WTC11 (cell line): ENCODE measurements at regions not wholly inside any gene's neighbourhood (a gene's known extent, or its start where the extent isn't known, plus 50 kb on each side); places are given as distances from the start of the nearest gene placed in this dataset.

Experiments used
- ATAC-seq: fragments of 200-7000 bp; cut with Tn5 transposase; 2 replicates; pipeline ENCODE4 v1.10.0; 2021; ENCODE audit warnings: mild to moderate bottlenecking, moderate library complexity
- CTCF ChIA-PET: fragments of 300-600 bp; sonication (Branson Sonifier 250); formaldehyde crosslinking; loops from one replicate; lab custom pipeline; 2021; ENCODE audit warnings: antibody characterized with exemption; lab: Charles Lee
- POLR2A ChIA-PET: fragments of 350-600 bp; sonication (Branson Sonifier 250); formaldehyde crosslinking; loops from one replicate; lab custom pipeline; 2021; ENCODE audit warnings: antibody characterized with exemption; lab: Charles Lee
- DNase-seq: peaks from one replicate; pipeline ENCODE4 v3.0.0; 2021; ENCODE audit warnings: low spot score
- H3K27ac Mint-ChIP-seq: 2 replicates; pipeline ENCODE4 v1.8.0; 2021; ENCODE audit warnings: mixed read lengths
- H3K27me3 Mint-ChIP-seq: 2 replicates; pipeline ENCODE4 v1.8.0; 2021; ENCODE audit warnings: low read depth, mild to moderate bottlenecking, moderate library complexity, mixed read lengths
- H3K36me3 Mint-ChIP-seq: 2 replicates; pipeline ENCODE4 v1.8.0; 2021; ENCODE audit warnings: mixed read lengths
- H3K4me1 Mint-ChIP-seq: 2 replicates; pipeline ENCODE4 v1.8.0; 2022; ENCODE audit warnings: mixed read lengths
- H3K4me3 Mint-ChIP-seq: 2 replicates; pipeline ENCODE4 v1.8.0; 2021; ENCODE audit warnings: mild to moderate bottlenecking, moderate library complexity, mixed read lengths
- H3K9me3 Mint-ChIP-seq: 2 replicates; pipeline ENCODE4 v1.8.0; 2021; ENCODE audit warnings: mixed read lengths
- AR ChIP-seq: fragments of 250-450 bp; sonication (Bioruptor Pico); IDR thresholded peaks from 2 replicates; pipeline ENCODE4 v1.9.0; 2021; ENCODE audit warnings: mild to moderate bottlenecking
- CBFB ChIP-seq: sonication (generic); formaldehyde crosslinking; IDR thresholded peaks from 2 replicates; pipeline ENCODE4 v1.8.1; 2022; ENCODE audit warnings: mild to moderate bottlenecking, low read depth, missing genetic modification reagents
- E2F4 ChIP-seq: sonication (generic); formaldehyde crosslinking; IDR thresholded peaks from 2 replicates; pipeline ENCODE4 v1.8.1; 2022; ENCODE audit warnings: low read depth, mild to moderate bottlenecking, moderate library complexity, missing genetic modification reagents, borderline replicate concordance
- E2F5 ChIP-seq: sonication (generic); formaldehyde crosslinking; IDR thresholded peaks from 2 replicates; pipeline ENCODE4 v1.8.1; 2022; ENCODE audit warnings: mild to moderate bottlenecking, moderate library complexity, missing genetic modification reagents
- ESRRA ChIP-seq: sonication (generic); formaldehyde crosslinking; IDR thresholded peaks from 2 replicates; pipeline ENCODE4 v1.8.1; 2022; ENCODE audit warnings: mild to moderate bottlenecking, missing genetic modification reagents, borderline replicate concordance
- ETV6 ChIP-seq: sonication (generic); formaldehyde crosslinking; IDR thresholded peaks from 2 replicates; pipeline ENCODE4 v1.8.1; 2022; ENCODE audit warnings: mild to moderate bottlenecking, missing genetic modification reagents
- JAZF1 ChIP-seq: fragments of 250-450 bp; sonication (Bioruptor Pico); IDR thresholded peaks from 2 replicates; pipeline ENCODE4 v1.9.0; 2021; ENCODE audit warnings: moderate library complexity, mild to moderate bottlenecking, inconsistent platforms
- KAT7 ChIP-seq: sonication (generic); formaldehyde crosslinking; IDR thresholded peaks from 2 replicates; pipeline ENCODE4 v1.8.1; 2023; ENCODE audit warnings: missing genetic modification reagents, mild to moderate bottlenecking, borderline replicate concordance
- MAX ChIP-seq: sonication (generic); formaldehyde crosslinking; IDR thresholded peaks from 2 replicates; pipeline ENCODE4 v1.8.0; 2022; ENCODE audit warnings: mild to moderate bottlenecking, missing genetic modification reagents
- MLX ChIP-seq: sonication (generic); formaldehyde crosslinking; IDR thresholded peaks from 2 replicates; pipeline ENCODE4 v1.8.1; 2023; ENCODE audit warnings: mild to moderate bottlenecking, missing genetic modification reagents, moderate library complexity
- NFATC4 ChIP-seq: fragments of 250-450 bp; sonication (Bioruptor Pico); IDR thresholded peaks from 2 replicates; pipeline ENCODE4 v1.9.0; 2021; ENCODE audit warnings: mild to moderate bottlenecking
- OVOL2 ChIP-seq: fragments of 250-450 bp; sonication (Bioruptor Pico); IDR thresholded peaks from 2 replicates; pipeline ENCODE4 v1.9.0; 2021; ENCODE audit warnings: mild to moderate bottlenecking, borderline replicate concordance
- SMAD4 ChIP-seq: sonication (generic); formaldehyde crosslinking; IDR thresholded peaks from 2 replicates; pipeline ENCODE4 v1.8.0; 2022; ENCODE audit warnings: mild to moderate bottlenecking, missing genetic modification reagents
- TEAD1 ChIP-seq: sonication (generic); formaldehyde crosslinking; IDR thresholded peaks from 2 replicates; pipeline ENCODE4 v1.8.0; 2022; ENCODE audit warnings: mild to moderate bottlenecking, missing genetic modification reagents
- TEAD4 ChIP-seq: sonication (generic); formaldehyde crosslinking; IDR thresholded peaks from 2 replicates; pipeline ENCODE4 v1.8.0; 2022; ENCODE audit warnings: mild to moderate bottlenecking, missing genetic modification reagents
- ZBTB21 ChIP-seq: sonication (generic); formaldehyde crosslinking; IDR thresholded peaks from 2 replicates; pipeline ENCODE4 v1.8.1; 2023; ENCODE audit warnings: mild to moderate bottlenecking, missing genetic modification reagents, borderline replicate concordance
- ZNF532 ChIP-seq: fragments of 250-450 bp; sonication (Bioruptor Pico); IDR thresholded peaks from 2 replicates; pipeline ENCODE4 v1.9.0; 2021; ENCODE audit warnings: mild to moderate bottlenecking, borderline replicate concordance
- ZSCAN18 ChIP-seq: fragments of 250-450 bp; sonication (Bioruptor Pico); IDR thresholded peaks from 2 replicates; pipeline ENCODE4 v2.1.2; 2022; ENCODE audit warnings: mild to moderate bottlenecking, moderate library complexity

- TF ChIP-seq E2F4 (CRISPR knock-in tag), result no peak
- TF ChIP-seq AR (CRISPR knock-in tag), result no peak
- no peak for TF ChIP-seq ETV6 (CRISPR knock-in tag)
- TF ChIP-seq ESRRA (CRISPR knock-in tag), result no peak
- TF ChIP-seq NFATC4, result no peak
- TF ChIP-seq SMAD4 (CRISPR knock-in tag), result no peak
- no peak for TF ChIP-seq ZBTB21 (CRISPR knock-in tag)
- TF ChIP-seq OVOL2 (CRISPR knock-in tag), result no peak
- TF ChIP-seq KAT7 (CRISPR knock-in tag), result no peak
- TF ChIP-seq MAX (CRISPR knock-in tag), result no peak
- TF ChIP-seq TEAD1 (CRISPR knock-in tag), result no peak
- TF ChIP-seq TEAD4 (CRISPR knock-in tag), result no peak
- no peak for TF ChIP-seq MLX (CRISPR knock-in tag)
- TF ChIP-seq ZNF532 (CRISPR knock-in tag), result no peak
- TF ChIP-seq E2F5 (CRISPR knock-in tag), result no peak
- TF ChIP-seq ZSCAN18 (CRISPR knock-in tag), result no peak
- TF ChIP-seq CBFB (CRISPR knock-in tag), result no peak
- TF ChIP-seq JAZF1, result no peak
- Mint-ChIP-seq H3K27me3 (0 out of 2 replicates have a peak, but pooled peaks cover 2% of the 10 kb centered on the region), H3K4me1 (peaks cover 38% of the 10 kb centered on the region), H3K36me3 (peaks cover 3% of the 10 kb centered on the region; the same call in 1 of the 2 replicates), H3K27ac (no peak overlapping the region), H3K9me3 (peaks cover 10% of the 10 kb centered on the region), H3K4me3 (no peak overlapping the region)
- DNase-seq, result no peak
- no peak for ATAC-seq
- ChIA-PET POLR2A (no interaction called here), CTCF (interaction anchor here (0.7 kb wide), 1 partner anchor 113 kb away, joined by 4 read pairs; no protein-coding TSS in a partner anchor)
These were observed 68.1 kb upstream of the PELI1 start for GRCh38 chr2:64212346-64212745.
